ENCODE measurements at regions not wholly inside any gene's neighbourhood (a gene's known extent, or its start where the extent isn't known, plus 50 kb on each side); places are given as distances from the start of the nearest gene placed in this dataset.
"Not testable (repeated sequence)": the region's sequence is repeated elsewhere in the genome, so short reads cannot be mapped to it uniquely, and the experiment has no call there.

- TF ChIP-seq EZH2phosphoT487 (IDR thresholded peaks at IDR 0.05; ENCODE audit: insufficient read depth, low read depth); EZH2 (IDR thresholded peaks at IDR 0.05; ENCODE audit: insufficient read depth, poor library complexity, severe bottlenecking): not testable (repeated sequence)
Measured at GRCh38 chr1:143884532-143884931, 87.3 kb downstream of the FAM72C start.

Measured in GM23248 (cell line).